SH-SY5Y (cell line): ENCODE measurements at regions not wholly inside any gene's neighbourhood (a gene's known extent, or its start where the extent isn't known, plus 50 kb on each side); places are given as distances from the start of the nearest gene placed in this dataset.

Source experiments
- GATA2 ChIP-seq: IDR thresholded peaks from 2 replicates; pipeline ENCODE4 v1.6.1; 2011; ENCODE audit warnings: mild to moderate bottlenecking, low read depth, low read length
- GATA3 ChIP-seq: IDR thresholded peaks from 2 replicates; pipeline ENCODE4 v1.6.1; 2011; ENCODE audit warnings: low read depth, mild to moderate bottlenecking, low read length, moderate library complexity

DNA sequence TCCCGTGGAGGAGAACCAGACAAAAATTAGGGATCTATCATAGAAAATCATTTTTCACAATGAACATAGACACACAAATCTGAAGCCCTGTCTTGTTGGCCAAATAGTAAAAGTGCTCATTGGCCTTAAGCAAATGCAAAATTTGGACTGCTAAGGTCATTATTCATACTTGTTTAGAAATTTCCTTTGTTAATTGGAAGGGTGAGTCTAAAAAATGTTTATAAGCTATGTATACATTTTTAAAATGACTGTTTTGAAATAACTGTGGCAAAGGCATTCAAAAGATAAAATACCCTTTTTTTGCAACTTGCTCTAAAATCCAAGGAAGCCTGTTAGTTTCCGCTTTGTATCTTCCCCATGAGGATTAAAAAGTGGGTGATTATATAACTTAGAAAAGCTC, 195.0 kb downstream of the ZNF330 start:
- no peak for TF ChIP-seq GATA2
- no peak for TF ChIP-seq GATA3
